ENCODE measurements at regions not wholly inside any gene's neighbourhood (a gene's known extent, or its start where the extent isn't known, plus 50 kb on each side); places are given as distances from the start of the nearest gene placed in this dataset.

DNA sequence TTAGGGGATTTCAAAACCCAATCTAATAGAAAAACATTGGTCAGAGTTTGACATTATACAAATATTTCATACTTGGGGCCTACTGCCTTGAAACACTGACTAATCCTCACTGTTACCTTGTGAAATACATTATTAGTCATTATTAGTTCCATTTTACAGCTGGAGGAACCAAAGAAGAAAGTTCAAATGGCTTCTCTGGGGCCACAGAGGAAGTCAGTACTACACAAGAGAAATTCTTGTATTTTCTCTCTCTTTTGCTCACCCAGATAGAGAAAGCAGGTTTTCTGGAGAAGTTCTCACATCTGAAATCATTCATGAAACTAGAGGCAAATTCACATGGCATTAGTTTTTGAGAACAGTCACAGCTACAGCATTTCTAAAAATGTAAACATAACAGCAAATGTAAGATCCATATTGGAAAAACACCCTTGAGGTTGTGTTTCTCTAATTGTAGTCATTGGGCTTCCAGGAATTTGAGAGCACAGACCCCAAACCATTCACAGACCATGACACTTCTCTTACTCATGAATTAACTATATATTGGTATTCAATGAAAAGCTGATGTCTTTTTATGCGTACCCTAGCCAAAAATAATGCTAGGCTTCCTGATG lies 83.0 kb downstream of the LLPH start:
- no peak overlapping the region for H3K4me3 ChIP-seq (replicated peaks; ENCODE audit: low read depth, low read length)
- TF ChIP-seq CTCF (IDR thresholded peaks at IDR 0.05; ENCODE audit: low read depth, low read length, missing control alignments), result no peak
- DNase-seq (ENCODE audit: extremely low read depth, low read depth), result no peak

GRCh38 chr12:66045506-66045905 lies 85.0 kb downstream of the LLPH start:
- no peak for TF ChIP-seq CTCF (IDR thresholded peaks at IDR 0.05; ENCODE audit: low read depth, low read length, missing control alignments)
- DNase-seq (ENCODE audit: extremely low read depth, low read depth), result no peak
- no peak overlapping the region for H3K4me3 ChIP-seq (replicated peaks; ENCODE audit: low read depth, low read length)

- no peak for DNase-seq (ENCODE audit: extremely low read depth, low read depth)
- TF ChIP-seq CTCF (IDR thresholded peaks at IDR 0.05; ENCODE audit: low read depth, low read length, missing control alignments), result no peak
- H3K4me3 ChIP-seq (replicated peaks; ENCODE audit: low read depth, low read length), result no peak overlapping the region
Measured at GRCh38 chr12:66044731-66045130, 85.8 kb downstream of the LLPH start.

GRCh38 chr12:66043035-66043434 lies 87.5 kb downstream of the LLPH start:
- H3K4me3 ChIP-seq (replicated peaks; ENCODE audit: low read depth, low read length), result no peak overlapping the region
- no peak for DNase-seq (ENCODE audit: extremely low read depth, low read depth)

GRCh38 chr12:66041651-66042363 lies 88.7 kb downstream of the LLPH start:
- no peak for DNase-seq (ENCODE audit: extremely low read depth, low read depth)
- no peak overlapping the region for H3K4me3 ChIP-seq (replicated peaks; ENCODE audit: low read depth, low read length)
- TF ChIP-seq CTCF (IDR thresholded peaks at IDR 0.05; ENCODE audit: low read depth, low read length, missing control alignments), result no peak

More at GRCh38 chr12:66043035-66043434, 87.5 kb downstream of the LLPH start:
- TF ChIP-seq CTCF (IDR thresholded peaks at IDR 0.05; ENCODE audit: low read depth, low read length, missing control alignments), result no peak

GRCh38 chr12:66036317-66036716 lies 94.2 kb downstream of the LLPH start:
- no peak for TF ChIP-seq CTCF (IDR thresholded peaks at IDR 0.05; ENCODE audit: low read depth, low read length, missing control alignments)
- peak; percentile 45 for DNase-seq (ENCODE audit: extremely low read depth, low read depth)
- H3K4me3 ChIP-seq (replicated peaks; ENCODE audit: low read depth, low read length), result no peak overlapping the region

Measured in HFF-Myc (cell line).